ENCODE measurements at regions not wholly inside any gene's neighbourhood (a gene's known extent, or its start where the extent isn't known, plus 50 kb on each side); places are given as distances from the start of the nearest gene placed in this dataset.

- H3K36me3 Mint-ChIP-seq: no peaks in the 10 kb centered on the region
- H3K27ac Mint-ChIP-seq: no peak overlapping the region
- H3K9me3 Mint-ChIP-seq: peaks cover 12 to 45% (median 31%) of the 10 kb centered on the region in 6 donors
- no peak for DNase-seq
- H3K4me3 Mint-ChIP-seq: no peak overlapping the region
- H3K4me1 Mint-ChIP-seq: no peaks in the 10 kb centered on the region
- no peaks in the 10 kb centered on the region for H3K27me3 Mint-ChIP-seq (ENCODE audit: low read depth in 3 of 3)
These were observed 68.3 kb downstream of the ALG10B start for GRCh38 chr12:38384816-38385378.

DNA sequence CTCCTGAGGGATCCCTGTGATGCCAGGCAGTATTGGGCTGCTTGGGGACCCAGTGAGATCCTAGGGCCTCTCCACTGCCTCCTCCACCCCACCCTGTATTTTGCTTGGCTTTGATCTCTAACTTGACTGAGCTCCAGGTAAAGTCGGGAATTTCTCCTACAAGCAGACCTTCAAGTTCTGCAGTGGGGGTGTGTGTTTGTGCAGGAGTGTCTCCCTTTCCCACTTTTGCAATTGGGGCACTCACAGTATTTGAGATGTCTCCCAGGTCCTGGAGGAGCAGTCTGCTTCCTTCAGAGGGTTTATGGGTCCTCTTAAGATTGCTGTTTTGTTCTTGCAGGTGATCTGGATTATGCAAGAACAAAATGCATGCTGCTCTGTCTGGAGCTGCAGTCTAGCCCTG lies 68.9 kb downstream of the ALG10B start:
- Mint-ChIP-seq H3K27me3 (ENCODE audit: low read depth in 3 of 3) (no peaks in the 10 kb centered on the region), H3K9me3 (peaks cover 12 to 39% (median 27%) of the 10 kb centered on the region in 6 donors), H3K4me1 (no peaks in the 10 kb centered on the region), H3K27ac (no peak overlapping the region), H3K36me3 (no peaks in the 10 kb centered on the region), H3K4me3 (no peak overlapping the region)
- no peak for DNase-seq

- Mint-ChIP-seq H3K27me3 (ENCODE audit: low read depth in 3 of 3) (no peaks in the 10 kb centered on the region), H3K9me3 (peaks cover 12 to 30% (median 25%) of the 10 kb centered on the region in 6 donors), H3K4me1 (no peaks in the 10 kb centered on the region), H3K36me3 (no peaks in the 10 kb centered on the region), H3K4me3 (no peak overlapping the region), H3K27ac (no peak overlapping the region)
- no peak for DNase-seq
These were observed 69.8 kb downstream of the ALG10B start for GRCh38 chr12:38386205-38386985.

DNA sequence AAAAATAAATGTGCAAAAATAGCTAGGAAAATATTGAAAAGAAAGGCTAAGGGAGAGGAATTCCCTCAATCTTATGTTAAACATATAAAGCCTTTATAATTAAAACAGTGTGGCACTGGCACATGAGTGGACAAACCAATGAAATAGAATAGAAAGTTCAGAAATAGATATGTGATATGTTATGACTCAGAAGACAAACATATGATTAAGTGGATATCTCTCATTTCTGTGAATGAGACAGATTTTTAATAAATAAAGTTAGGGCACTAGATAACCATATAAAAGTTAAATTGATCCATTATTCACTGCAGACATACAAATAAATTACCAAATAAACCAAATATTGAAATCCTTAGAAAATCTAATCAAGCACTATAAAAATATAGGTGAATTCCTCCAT lies 73.0 kb downstream of the ALG10B start:
- Mint-ChIP-seq H3K36me3 (no peaks in the 10 kb centered on the region), H3K27ac (no peak overlapping the region), H3K4me1 (no peaks in the 10 kb centered on the region), H3K9me3 (peaks cover 3 to 18% (median 8%) of the 10 kb centered on the region in 6 donors), H3K4me3 (no peak overlapping the region), H3K27me3 (ENCODE audit: low read depth in 3 of 3) (peaks cover 0 to 1% (median 0%) of the 10 kb centered on the region in 3 donors)
- no peak for DNase-seq

DNA sequence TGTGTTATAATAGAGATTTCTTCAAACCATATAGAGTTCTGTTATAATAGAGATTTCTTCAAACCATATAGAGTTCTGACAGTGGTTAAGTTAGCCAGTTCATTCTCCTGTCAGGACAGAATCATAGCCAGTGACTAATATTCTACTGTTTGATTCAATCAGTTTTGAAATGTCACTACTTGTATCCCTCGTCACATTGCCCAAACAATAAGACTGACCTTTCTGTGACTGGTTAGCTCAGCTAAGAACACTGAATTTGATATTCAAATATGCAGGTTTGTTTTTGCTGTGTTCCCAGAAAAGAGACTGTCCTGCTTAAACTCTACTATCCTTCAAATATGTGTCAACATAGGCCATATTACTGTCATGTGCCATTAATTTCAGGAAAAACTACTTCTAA lies 74.4 kb downstream of the ALG10B start:
- Mint-ChIP-seq H3K4me1 (no peaks in the 10 kb centered on the region), H3K27ac (no peak overlapping the region), H3K36me3 (no peaks in the 10 kb centered on the region), H3K9me3 (peaks cover 3 to 18% (median 6%) of the 10 kb centered on the region in 6 donors), H3K4me3 (no peak overlapping the region), H3K27me3 (ENCODE audit: low read depth in 3 of 3) (peaks cover 0 to 1% (median 0%) of the 10 kb centered on the region in 3 donors)
- no peak for DNase-seq

- Mint-ChIP-seq H3K36me3 (no peaks in the 10 kb centered on the region), H3K9me3 (peaks cover 3 to 20% (median 9%) of the 10 kb centered on the region in 6 donors), H3K27ac (no peak overlapping the region), H3K27me3 (ENCODE audit: low read depth in 3 of 3) (peaks cover 0 to 1% (median 0%) of the 10 kb centered on the region in 3 donors), H3K4me3 (no peak overlapping the region), H3K4me1 (no peaks in the 10 kb centered on the region)
- no peak for DNase-seq
These were observed 76.1 kb downstream of the ALG10B start for GRCh38 chr12:38392554-38393144.

DNA sequence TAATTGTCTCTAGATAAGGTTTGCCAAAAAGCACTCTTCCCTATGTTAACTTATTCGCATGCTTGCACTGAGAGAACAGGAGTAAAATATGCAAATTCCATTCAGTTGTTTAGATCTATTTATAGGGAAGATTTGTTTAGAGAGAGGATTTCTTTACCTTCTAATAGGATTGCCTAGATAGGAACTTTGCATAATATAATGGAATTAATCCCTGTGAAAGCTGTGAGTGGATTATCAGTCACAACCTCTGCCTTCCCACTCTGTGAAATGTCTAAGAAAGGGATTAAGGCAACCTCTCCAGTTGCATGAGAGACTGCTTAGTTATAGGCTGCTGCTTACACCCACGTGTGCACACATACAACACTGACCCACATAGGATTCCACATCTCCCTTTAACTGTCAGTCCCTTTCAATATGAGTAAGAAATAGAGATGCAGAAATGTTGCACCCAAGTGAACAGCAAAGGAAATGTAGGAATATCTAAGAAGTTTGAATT lies 83.2 kb downstream of the ALG10B start:
- Mint-ChIP-seq H3K36me3 (no peaks in the 10 kb centered on the region), H3K9me3 (peaks cover 5 to 40% (median 15%) of the 10 kb centered on the region in 6 donors), H3K4me3 (no peak overlapping the region), H3K27ac (no peak overlapping the region), H3K27me3 (ENCODE audit: low read depth in 3 of 3) (no peaks in the 10 kb centered on the region), H3K4me1 (no peaks in the 10 kb centered on the region)
- no peak for DNase-seq

- no peaks in the 10 kb centered on the region for H3K36me3 Mint-ChIP-seq
- H3K27me3 Mint-ChIP-seq (ENCODE audit: low read depth in 3 of 3): no peaks in the 10 kb centered on the region
- DNase-seq: no peak
- no peak overlapping the region for H3K27ac Mint-ChIP-seq
- no peak overlapping the region for H3K4me3 Mint-ChIP-seq
- H3K9me3 Mint-ChIP-seq: peaks cover 8 to 45% (median 20%) of the 10 kb centered on the region in 6 donors
- no peaks in the 10 kb centered on the region for H3K4me1 Mint-ChIP-seq
These were observed 86.2 kb downstream of the ALG10B start for GRCh38 chr12:38402811-38403210.

- Mint-ChIP-seq H3K27me3 (ENCODE audit: low read depth in 3 of 3) (peaks cover 0 to 2% (median 0%) of the 10 kb centered on the region in 3 donors), H3K36me3 (no peaks in the 10 kb centered on the region), H3K4me1 (no peaks in the 10 kb centered on the region), H3K9me3 (peaks cover 1 to 42% (median 11%) of the 10 kb centered on the region in 6 donors), H3K4me3 (no peak overlapping the region), H3K27ac (no peak overlapping the region)
- no peak for DNase-seq
These were observed 92.9 kb downstream of the ALG10B start for GRCh38 chr12:38409511-38409910.

DNA sequence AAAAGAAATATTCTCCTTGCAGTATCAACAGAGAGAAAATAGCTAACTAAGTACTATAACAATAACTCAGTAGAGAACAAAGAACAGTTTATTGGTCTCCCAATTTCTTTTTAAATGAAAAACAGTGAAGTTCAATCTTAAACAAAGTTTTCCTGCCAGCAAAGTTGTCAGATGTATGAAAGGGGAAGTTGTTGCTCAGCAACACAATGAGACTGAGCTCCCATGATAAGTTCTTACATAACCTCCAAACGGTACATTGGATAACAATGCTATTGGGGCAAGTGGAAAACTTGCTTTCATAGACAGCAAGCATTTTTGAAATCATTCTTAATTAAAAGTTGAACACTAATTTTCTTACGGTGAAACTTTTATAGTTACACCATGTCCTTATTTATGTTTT lies 94.9 kb downstream of the ALG10B start:
- peaks cover 5 to 52% (median 6%) of the 10 kb centered on the region in 6 donors for H3K9me3 Mint-ChIP-seq
- H3K27ac Mint-ChIP-seq: no peak overlapping the region
- no peak overlapping the region for H3K4me3 Mint-ChIP-seq
- no peaks in the 10 kb centered on the region for H3K36me3 Mint-ChIP-seq
- no peak for DNase-seq
- H3K4me1 Mint-ChIP-seq: no peaks in the 10 kb centered on the region
- peaks cover 0 to 2% (median 0%) of the 10 kb centered on the region in 3 donors for H3K27me3 Mint-ChIP-seq (ENCODE audit: low read depth in 3 of 3)

GRCh38 chr12:38411946-38412345 lies 95.4 kb downstream of the ALG10B start:
- Mint-ChIP-seq H3K4me3 (no peak overlapping the region), H3K27ac (no peak overlapping the region), H3K36me3 (no peaks in the 10 kb centered on the region), H3K4me1 (no peaks in the 10 kb centered on the region), H3K9me3 (peaks cover 0 to 47% (median 6%) of the 10 kb centered on the region in 6 donors), H3K27me3 (ENCODE audit: low read depth in 3 of 3) (peaks cover 0 to 2% (median 0%) of the 10 kb centered on the region in 3 donors)
- DNase-seq: no peak

DNA sequence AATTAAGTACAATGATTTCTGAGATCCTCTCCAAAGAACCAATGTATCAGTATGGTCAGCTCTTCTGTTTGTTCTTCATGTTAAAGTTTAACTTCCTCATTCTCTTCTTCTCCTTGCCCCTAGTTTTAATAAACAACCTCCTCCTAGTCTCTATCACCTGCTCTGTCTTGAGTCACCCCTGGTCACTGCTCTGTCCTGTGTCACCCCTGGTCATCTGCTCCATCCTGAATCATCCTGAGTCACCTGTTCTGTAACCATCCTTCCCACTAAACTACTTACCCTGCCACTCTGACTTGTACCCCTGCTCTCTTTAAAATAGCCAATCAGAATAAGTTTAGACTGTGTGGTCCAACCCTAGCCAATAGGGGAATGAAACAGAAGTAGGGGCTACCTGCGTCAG lies 100.5 kb downstream of the ALG10B start:
- H3K4me1 Mint-ChIP-seq: no peaks in the 10 kb centered on the region
- peaks cover 0 to 4% (median 0%) of the 10 kb centered on the region in 3 donors for H3K36me3 Mint-ChIP-seq
- H3K27ac Mint-ChIP-seq: no peak overlapping the region
- H3K9me3 Mint-ChIP-seq: peaks cover 9 to 66% (median 23%) of the 10 kb centered on the region in 6 donors
- no peak overlapping the region for H3K4me3 Mint-ChIP-seq
- DNase-seq: no peak
- peaks cover 0 to 2% (median 2%) of the 10 kb centered on the region in 3 donors for H3K27me3 Mint-ChIP-seq (ENCODE audit: low read depth in 3 of 3)

DNA sequence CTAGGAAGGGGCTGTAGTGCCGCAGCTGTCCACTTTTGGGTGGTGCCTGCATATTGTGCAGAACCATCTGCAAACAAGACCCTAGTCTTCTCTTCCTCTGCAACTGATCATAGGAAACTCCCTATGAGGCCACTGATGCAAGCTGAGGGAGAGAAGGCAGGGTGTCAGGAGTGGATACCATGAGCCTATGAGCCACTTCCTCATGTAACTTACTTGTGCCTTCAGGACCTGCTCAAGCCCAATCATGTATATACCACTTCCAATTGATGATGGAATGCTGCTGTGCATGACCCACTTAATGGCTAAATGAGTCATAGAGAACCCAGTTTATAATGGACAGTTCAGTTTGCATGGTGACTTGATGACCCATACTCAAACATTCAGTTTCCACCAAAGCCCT lies 107.9 kb downstream of the ALG10B start:
- Mint-ChIP-seq H3K27me3 (ENCODE audit: low read depth in 3 of 3) (no peaks in the 10 kb centered on the region), H3K36me3 (no peaks in the 10 kb centered on the region), H3K4me1 (no peaks in the 10 kb centered on the region), H3K9me3 (peaks cover 7 to 44% (median 23%) of the 10 kb centered on the region in 6 donors), H3K27ac (no peak overlapping the region), H3K4me3 (no peak overlapping the region)
- no peak for DNase-seq

DNA sequence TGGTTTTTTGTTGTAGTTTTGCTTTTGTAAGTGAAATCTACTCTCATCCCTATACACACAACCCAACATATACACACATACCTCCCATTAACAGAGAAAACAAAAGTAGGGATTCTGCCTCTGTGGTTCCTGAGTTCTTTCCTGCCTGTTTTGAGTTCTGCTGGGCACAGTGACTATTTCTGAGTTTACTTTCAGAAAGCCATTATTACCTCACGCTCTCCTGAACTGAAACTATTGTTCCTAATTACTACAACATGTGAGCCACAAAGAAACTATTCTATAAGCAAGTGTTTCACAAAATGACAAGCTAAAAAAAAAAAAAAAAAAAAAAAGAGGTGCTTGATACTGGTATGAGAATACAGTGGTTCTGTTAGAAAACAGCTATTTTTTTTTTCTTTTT lies 110.9 kb downstream of the ALG10B start:
- H3K9me3 Mint-ChIP-seq: peaks cover 2 to 17% (median 10%) of the 10 kb centered on the region in 6 donors
- no peak overlapping the region for H3K27ac Mint-ChIP-seq
- no peak for DNase-seq
- H3K4me3 Mint-ChIP-seq: no peak overlapping the region
- no peaks in the 10 kb centered on the region for H3K36me3 Mint-ChIP-seq
- H3K4me1 Mint-ChIP-seq: no peaks in the 10 kb centered on the region
- no peaks in the 10 kb centered on the region for H3K27me3 Mint-ChIP-seq (ENCODE audit: low read depth in 3 of 3)
